ENCODE measurements at regions not wholly inside any gene's neighbourhood (a gene's known extent, or its start where the extent isn't known, plus 50 kb on each side); places are given as distances from the start of the nearest gene placed in this dataset.

DNA sequence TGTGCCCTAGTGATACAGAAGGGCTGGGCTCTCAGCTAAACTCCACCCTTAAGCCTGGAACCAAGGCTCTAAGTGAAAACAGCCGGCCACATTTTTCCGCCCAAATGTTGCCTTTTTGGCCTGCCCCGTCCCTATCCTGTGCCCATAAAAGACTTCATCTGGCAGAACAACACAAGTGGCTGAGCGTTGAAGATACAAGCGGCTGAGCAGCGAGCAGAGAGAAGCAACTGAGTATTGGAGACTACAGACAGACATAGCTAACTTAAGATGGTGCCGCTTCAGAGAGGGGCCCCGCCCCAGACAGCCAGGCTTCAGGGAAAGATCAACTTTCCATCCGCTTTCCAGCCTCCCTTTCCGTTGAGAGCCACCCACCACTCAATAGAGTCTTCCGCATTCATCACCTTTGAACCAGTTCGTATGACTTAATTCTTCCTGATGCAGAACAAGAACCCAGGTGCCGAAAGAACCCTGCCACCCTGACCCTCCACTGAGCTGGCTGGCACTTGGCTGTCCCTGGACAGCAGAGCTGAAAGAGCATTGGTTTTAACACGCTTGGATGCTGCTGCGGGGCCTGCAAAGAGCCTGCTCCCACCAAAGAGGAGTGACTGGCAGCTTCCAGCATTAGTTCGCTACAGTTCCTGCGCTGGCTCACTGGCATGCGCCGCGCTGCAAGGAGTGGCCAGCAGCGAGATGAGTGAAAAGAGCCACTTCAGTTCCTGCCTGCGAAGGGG is 853.2 kb upstream of the INTU start:
- DNase-seq, result no peak

DNA sequence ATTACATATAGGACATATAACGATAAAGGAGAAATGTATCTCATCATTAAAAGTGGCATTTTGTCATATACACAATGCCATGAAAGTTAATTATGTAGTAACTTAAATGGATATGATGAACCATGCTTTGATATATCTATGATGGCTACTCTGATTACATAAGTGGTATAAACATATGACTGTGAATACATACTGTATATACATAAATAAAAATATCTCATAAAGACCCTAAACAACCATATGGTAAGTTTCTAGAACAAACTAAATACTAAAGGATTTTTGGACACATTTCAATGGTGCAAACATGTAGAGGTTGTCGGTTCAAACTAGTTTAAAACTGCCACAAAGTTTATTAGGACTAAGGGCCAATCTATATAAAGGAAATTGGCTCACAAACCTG is 849.6 kb upstream of the INTU start:
- DNase-seq, result no peak

DNA sequence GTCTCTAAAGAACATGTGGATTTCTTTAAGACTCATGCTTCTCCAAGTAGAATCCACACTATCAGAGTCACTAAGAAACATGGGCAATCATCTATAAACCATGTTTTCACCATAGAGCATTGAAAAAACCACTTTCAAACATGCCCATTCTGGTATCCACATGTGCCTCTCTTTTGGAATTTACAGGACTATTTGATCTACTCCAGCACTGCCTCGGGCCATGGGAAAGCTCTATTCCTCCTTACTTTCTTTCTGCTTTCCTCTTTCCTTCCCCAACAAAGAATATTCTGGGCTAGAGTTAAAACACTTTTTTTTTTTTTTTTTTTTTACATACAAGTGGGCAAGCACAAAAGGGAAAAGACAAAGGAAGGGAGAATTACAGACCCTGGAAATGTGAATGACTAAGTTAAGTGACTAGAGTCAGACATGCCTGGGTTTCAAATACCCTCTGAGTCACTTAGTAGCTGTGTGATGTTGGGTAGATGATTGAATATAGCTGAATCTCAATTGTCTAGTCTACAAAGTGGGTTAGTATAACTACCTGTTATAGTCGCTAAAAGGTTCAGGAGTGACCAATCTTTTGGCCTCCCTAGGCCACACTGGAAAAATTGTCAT is 847.7 kb upstream of the INTU start:
- DNase-seq, result no peak

DNA sequence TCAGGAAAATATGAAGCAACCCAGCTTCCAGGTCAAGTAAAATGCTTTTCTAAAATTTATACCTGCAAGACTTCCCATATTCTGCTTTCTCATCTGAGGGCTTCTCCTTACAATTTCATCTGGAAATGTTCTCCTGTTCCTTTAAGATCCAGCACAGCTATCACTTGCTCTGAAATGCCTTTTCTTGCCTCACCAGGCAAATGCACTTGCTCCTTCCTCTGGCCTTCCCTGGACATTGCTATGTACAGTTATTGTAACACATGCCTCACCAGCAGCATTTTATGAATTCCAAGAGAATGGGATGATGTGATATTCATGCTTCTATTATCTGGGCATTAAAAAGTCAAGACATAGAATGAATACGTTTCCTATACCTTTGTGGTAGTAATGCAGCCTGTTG is 842.1 kb upstream of the INTU start:
- DNase-seq, result no peak

DNA sequence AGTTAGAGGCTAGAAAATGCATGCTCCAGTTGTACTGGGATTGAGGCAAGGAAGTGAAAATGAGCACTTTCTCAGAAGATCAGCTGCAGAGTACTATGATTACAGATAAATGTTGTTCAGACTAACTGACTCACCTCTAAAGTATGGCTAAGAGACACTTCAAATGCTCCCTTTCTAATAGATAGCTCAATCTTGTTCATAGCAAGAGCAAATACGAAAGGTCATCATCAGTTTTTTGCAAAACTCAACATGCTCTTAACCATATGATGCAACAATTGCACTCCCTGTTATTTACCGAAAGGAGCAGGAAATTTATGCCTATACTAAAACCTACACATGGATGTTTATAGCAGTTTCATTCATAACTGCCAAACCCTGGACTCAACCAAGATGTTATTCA is 838.4 kb upstream of the INTU start:
- no peak for DNase-seq

DNA sequence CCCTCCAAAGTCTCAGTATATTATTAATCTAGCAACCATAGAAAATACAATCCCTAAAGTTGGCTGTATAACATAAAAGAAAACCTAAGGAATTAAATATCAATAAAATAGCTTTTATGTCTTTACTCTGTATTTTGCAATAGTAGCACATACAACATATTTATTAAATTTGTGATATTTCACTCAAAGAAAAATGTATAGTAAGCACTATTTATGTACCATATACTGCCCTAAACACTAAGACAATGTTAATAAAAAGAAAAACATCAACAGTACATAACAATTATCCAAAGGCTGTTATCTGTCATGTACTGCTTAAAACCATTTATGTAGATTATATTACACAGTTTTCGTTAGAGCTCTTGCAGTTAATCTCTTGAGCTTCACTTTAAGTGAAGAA is 834.5 kb upstream of the INTU start:
- no peak for DNase-seq

DNA sequence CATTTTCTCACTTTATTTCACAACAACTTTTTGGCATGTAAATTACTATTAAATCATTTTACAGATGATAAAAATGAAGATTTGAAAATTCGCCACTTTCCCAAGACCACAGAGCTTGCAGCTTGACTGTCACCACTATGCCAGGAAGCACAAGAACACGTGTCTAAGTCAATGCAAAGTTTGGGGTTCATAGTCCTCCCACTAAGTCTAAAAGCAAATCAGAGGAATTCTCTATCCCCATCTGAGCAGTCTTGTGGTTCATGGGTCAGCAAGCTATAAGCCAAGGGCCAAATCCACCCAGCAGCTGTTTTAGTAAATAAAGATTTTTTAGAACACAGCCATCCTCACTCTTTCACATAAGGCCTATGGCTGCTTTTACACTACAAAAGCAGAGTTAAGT is 833.3 kb upstream of the INTU start:
- no peak for DNase-seq

DNA sequence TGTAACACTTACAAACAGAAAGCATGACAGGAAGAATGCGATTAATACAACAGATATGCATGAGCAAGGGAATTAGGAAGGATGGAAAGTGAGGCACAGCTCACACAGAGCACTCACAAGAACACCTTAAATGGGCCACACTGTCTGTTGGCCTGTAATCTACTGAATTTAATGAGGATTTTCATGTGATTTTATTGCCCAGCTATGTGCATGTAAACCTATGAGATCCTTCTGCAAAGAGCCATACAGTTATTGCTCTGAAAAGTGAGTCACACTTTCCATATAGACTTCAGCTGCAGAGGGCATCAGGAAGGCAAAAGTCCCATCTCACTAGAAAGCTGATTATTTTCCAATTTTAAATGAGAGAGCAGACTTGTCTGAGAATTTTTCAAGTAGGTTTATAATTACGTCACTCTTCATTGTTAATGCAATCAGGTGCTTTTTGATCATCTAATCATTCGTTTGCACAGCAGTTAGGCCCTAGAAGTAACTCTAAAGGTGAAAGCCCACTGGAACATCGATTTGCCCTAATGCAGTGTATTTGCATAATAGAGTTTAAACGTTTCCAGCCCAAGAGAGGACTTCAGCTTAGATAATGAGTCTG is 832.7 kb upstream of the INTU start:
- no peak for DNase-seq

DNA sequence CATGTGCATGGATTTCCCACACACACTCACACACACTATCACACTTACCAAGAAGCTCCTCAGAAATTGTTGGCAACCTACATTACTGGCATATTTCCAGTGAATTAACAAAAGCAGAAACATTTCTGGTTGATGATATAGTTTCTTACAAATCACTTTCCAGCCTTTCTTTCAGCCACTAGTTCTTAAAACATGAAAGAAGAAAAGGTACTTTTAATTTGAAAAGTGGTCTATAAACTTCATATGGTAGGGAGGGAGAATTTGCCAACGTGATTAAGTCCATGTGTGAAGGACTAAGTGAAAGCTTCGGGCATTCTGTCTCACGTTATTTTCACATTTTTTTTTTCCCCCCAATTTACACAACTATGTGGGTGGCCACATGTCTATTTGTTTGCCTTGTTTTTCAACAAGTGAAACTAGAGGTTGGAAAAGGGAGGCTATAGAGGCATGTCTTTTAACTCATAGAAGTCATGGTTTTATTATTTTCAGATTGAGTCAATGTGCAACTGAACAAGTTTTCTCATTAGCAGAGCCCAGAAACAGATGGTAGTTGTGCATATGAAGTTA is 832.1 kb upstream of the INTU start:
- DNase-seq, result no peak

DNA sequence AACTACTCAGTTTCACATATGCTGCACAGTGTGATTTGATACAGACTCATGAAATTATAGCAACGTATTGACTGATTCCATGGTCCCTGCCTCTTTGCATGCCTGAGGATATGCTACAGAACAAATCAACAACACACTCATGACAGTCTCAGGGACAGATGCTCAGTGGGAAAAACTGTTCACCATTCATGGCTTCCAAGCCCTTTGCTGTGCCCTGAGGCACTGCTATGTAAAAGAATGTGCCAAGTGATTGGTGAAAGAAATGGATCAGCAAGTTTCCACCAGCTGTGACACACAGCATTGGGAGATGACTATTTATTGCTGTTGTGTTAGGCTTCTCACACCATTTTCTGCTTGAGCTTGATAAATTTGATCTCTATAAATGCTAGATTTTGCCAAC is 825.6 kb upstream of the INTU start:
- DNase-seq, result no peak

DNA sequence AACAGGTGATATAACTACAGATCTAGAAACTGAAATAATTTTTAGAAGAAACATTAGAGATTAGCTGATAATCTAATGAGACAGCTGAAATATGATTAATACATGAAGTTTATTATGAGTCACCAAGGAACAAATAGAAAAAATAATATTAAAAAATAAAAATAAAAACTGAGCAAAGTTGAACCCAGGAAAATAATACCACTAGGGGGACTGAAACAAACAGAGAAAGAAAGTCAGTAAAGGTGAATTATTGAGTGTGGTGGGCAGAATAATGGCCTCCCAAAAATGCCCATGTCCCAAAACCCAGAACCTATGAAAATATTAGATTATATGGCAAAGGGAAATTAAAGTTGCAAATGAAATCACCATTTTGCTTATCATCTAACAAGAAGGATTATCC is 820.7 kb upstream of the INTU start:
- DNase-seq, result no peak

DNA sequence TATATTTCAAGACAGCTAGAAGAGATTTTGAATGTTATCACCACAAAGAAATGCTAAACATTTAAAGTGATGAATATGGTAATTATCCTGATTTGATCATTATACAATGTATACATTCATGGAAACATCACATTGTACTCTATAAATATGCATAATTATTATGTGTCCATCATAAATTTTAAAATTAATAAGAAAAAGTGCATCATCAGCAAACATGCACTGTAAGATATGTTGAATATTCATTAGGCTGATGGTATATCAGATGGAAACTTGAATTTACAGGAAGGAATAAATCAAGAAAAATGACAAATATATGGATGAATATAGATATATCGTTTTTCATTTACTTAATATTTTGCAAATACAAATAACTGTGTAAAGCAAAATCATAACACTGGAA is 812.1 kb upstream of the INTU start:
- DNase-seq, result no peak

DNA sequence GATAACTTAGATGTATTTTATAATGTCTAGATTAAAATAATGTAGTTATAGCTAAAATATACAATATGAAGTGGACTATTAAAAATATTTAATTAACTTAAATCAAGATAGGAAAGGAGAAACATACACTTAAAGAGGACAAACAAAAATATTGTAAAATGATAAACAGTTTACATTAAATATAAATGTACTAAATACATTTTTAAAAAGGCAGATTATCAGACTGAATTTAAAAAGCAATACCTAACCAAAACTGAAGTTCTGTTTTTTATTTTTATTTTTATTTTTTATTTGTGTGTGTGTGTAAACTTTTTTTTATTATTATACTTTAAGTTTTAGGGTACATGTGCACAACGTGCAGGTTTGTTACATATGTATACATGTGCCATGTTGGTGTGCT is 811.6 kb upstream of the INTU start:
- no peak for DNase-seq

DNA sequence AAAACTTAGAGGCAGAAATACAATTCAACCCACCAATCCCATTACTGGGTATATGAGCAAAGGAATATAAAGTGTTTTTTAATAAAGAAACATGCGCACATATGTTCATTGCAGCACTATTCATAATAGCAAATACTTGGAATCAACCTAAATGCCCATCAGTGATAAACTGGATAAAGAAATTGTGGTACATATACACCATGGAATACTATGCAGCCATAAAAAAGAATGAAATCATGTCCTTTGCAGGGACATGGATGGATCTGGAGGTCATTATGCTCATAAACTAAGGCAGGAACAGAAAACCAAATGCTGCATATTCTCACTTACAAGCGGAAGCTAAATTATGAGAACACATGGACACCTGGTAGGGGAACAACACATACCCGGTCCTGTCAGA is 807.7 kb upstream of the INTU start:
- no peak for DNase-seq

DNA sequence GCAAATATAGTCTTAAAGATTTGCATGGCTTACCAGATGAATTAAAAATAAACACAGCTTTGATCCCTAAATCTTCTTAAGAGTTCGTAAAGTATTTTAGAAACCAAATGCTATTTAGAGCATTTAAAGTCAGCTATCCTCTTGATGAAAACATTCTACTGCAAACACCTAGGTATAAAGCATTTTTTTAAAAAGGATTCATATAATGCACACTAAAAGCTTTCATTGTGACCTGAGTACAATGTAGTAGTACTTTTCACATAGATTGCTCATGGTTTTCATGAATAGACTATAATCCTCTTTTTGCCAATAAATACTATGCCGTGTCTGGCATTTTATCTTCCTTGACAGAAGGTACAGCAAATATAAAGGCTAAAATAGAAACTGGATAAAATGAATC is 805.1 kb upstream of the INTU start:
- DNase-seq, result no peak

DNA sequence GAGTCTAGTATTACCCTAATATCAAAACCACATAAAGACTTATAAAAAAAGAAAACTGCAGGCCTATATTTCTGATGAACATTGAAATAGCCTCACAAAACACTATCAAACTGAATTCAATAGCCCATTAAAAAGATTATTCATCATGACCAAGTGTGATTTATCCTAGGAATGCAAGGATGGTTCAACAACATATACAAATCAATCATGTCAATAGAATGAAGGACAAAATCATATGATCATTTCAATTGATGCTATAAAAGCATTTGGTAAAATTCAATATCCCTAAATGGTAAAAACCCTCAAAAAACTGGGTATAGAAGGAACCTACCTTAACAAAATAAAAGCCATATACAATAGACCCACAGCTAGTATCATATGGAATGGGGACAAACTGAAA is 797.9 kb upstream of the INTU start:
- DNase-seq, result no peak

DNA sequence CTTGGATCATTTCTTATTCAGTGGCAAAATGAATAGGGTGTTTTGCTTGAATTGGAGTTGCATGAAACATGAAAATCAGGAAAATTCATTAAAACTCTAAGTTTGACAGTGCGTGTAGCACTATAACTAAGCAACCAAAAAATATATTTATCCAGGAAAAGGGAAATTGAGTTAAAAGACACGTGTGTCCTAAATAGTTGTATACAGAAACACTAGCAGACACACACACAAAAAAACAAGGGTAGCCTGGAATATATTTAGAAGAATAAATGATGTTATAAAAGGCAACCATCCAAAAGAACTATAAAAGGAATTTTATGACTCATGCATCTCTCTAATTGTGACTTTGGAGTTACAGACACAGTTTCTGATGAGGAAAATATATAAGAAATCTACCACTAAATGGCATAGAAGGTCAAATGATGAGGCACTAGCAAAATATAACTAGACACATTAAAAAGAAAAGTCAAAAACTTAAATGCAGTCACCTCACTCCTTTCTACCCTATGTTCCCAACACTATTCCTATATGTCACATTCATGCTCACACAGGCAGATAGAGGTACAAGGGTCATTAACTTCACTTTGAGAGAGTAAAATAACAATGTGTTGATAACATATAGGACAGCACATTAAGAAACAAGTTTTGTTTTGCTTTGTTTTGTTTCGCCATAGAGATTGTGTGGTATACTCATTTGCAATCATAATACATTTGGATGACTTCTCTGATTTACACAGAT is 793.6 kb upstream of the INTU start:
- DNase-seq, result no peak

DNA sequence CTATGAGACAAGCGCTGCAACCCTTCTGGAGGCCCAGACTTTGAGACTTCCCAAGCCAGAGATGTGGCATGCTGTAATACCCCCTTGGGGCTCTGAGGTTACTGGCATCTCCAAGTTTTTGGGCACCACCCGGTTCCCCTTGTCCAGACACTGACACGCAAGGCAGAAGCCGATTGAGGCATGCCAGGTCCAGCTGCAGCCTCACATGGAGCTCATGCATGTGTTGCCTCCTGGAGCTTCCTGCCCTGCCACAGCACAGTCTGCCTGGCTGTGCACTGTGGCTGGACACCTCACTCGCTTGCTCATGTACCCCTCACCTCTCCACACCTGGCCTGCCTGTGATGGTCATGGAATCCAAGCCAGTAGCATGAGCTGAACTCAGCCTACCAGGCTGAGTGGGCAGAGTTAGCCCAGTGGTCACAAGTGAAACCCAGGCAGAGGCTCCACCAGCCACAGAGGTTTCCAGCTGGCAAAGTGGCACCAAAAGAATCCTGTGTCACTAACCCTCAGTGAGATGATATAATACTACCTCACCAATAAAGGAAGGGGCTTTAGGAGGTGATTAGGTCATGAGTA is 789.2 kb upstream of the INTU start:
- DNase-seq, result no peak

DNA sequence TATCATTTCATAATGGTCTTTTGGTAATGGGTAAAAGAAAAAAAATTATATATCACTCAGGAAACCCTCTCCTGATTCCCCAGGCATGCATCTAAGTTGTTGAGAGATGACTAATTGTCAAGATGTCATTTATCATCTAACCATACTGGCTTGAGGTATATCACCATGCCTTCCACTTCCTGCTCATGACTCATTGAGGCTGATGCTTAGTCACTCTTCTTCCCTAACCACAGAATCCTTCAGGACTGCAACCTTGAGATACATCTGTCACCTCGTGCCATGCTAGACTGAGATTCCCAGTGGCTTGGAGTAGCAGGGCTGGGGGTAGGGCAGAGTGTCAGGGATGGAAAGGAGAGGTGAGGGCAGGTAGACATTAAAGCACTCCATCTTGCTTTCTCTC is 782.5 kb upstream of the INTU start:
- no peak for DNase-seq

DNA sequence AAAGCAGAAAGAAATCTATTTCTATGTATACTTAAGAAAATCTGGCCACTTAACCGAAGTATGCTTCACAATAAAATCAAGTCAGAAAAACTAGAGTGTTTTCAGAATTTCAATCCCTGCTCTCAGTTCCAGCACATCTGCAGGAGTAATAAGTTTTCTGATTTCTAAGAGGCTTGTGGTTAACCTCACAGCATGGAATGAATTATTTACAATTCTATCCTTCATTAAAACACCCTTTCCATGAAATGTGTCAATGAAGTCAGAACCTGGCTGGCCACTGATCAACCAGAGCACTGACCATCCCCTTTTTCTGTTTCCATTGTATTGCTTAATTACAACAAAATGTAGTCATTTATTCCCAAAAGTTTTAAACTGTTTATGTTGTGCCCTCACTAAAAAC is 781.4 kb upstream of the INTU start:
- DNase-seq, result no peak

DNA sequence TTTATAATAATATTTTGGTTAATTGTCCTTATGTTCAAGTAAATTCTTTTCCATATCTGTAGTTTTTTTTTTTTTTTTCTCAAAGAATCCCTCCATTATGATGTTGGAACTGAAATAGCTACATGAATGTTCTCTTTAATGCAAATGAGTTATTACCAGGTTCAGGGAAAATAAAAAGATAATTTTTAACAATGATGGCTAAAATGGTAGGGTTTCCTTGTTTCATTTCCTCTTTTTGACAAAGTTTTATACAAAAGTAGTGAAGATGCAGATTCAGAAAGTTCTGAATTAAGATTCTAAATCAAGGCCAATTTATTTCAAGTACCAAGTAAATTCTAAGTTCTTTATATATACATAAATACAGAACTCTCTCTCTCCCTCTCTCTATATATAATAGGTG is 779.0 kb upstream of the INTU start:
- DNase-seq, result no peak

DNA sequence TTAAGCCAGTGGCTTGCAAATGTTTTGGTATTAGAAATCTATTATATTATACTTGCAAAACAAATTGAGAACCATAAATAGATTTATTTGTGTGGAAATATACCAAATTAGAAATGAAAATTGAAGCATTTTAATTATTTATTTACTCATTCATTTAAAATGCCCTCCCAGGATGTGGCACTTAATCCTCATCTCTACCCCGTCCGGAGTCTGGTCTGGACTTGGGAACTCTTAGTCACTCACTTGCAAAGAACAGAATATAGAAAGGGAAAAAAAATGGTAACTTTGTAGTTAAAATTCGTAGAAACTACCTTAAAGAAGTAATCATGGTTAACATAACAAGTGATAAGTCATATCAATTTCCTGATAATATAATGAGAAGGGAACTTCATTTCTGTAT is 775.9 kb upstream of the INTU start:
- no peak for DNase-seq

DNA sequence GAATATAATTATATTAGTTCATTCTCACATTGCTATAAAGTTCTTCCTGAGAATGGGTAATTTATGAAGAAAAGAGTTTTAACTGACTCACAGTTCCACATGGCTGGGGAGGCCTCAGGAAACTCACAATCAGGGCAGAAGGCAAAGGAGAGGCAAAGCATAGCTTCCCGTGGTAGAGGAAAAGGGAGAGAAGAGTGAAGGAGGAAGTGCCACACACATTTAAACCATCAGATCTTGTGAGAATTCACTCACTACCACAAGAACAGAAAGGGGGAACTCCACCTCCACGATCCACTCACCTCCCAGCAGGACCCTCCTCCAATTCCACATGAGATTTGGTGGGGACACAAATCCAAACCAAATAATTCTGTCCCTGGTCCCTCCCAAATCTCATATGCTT is 773.4 kb upstream of the INTU start:
- no peak for DNase-seq

All from left kidney (tissue), 1 donor.